Natural killer cell (primary cell): ENCODE measurements at regions not wholly inside any gene's neighbourhood (a gene's known extent, or its start where the extent isn't known, plus 50 kb on each side); places are given as distances from the start of the nearest gene placed in this dataset.

Source experiments
- ATAC-seq, 3 donors: fragments of 150-1000 bp in 2 of 3; fragments of 200-7000 bp in 1 of 3; cut with Tn5 transposase; 1 replicate in 1 of 3; 2 replicates in 2 of 3; pipeline ENCODE4 v1.10.0; 2021; ENCODE audit warnings: mild to moderate bottlenecking in 2 of 3, moderate library complexity in 2 of 3
- DNase-seq, 2 donors: peaks; one replicate each; pipeline versions ENCODE4 v3.0.0 to v3.0.0-alpha.2; 2013 to 2021; ENCODE audit warnings: mixed read lengths in 1 of 2
- H3K27ac ChIP-seq: one replicate; pipeline ENCODE4 v1.5.1; 2013; ENCODE audit warnings: mild to moderate bottlenecking, low read length
- H3K27me3 ChIP-seq: one replicate; pipeline ENCODE4 v1.6.1; 2013; ENCODE audit warnings: low read length; ENCODE audit not compliant: control insufficient read depth, insufficient read depth
- H3K36me3 ChIP-seq: one replicate; pipeline ENCODE4 v1.6.1; 2013; ENCODE audit warnings: low read length; ENCODE audit not compliant: control insufficient read depth, insufficient read depth
- H3K4me1 ChIP-seq: one replicate; pipeline ENCODE4 v1.6.1; 2013; ENCODE audit warnings: low read length; ENCODE audit not compliant: control insufficient read depth, insufficient read depth
- H3K4me3 ChIP-seq: one replicate; pipeline ENCODE4 v1.5.1; 2013; ENCODE audit warnings: low read length
- H3K9me3 ChIP-seq: one replicate; pipeline ENCODE4 v1.6.1; 2013; ENCODE audit warnings: low read length; ENCODE audit not compliant: control insufficient read depth, insufficient read depth
- H3K27ac Mint-ChIP-seq, 2 donors: one replicate each; pipeline ENCODE4 v1.8.0; 2022; ENCODE audit warnings: mild to moderate bottlenecking in 2 of 2, mixed read lengths in 2 of 2, moderate library complexity in 1 of 2
- H3K27me3 Mint-ChIP-seq, 2 donors: one replicate each; pipeline ENCODE4 v1.8.0; 2022; ENCODE audit warnings: low read depth in 2 of 2, mixed read lengths in 2 of 2
- H3K36me3 Mint-ChIP-seq: one replicate; pipeline ENCODE4 v1.8.0; 2022; ENCODE audit warnings: mixed read lengths
- H3K4me1 Mint-ChIP-seq, 2 donors: one replicate each; pipeline ENCODE4 v1.8.0; 2022; ENCODE audit warnings: mixed read lengths in 2 of 2
- H3K4me3 Mint-ChIP-seq: one replicate; pipeline ENCODE4 v1.8.0; 2022; ENCODE audit warnings: mild to moderate bottlenecking, moderate library complexity, mixed read lengths
- H3K9me3 Mint-ChIP-seq, 2 donors: one replicate each; pipeline ENCODE4 v1.8.0; 2022; ENCODE audit warnings: mixed read lengths in 2 of 2
- CTCF ChIP-seq: fragments of 200-600 bp; IDR thresholded peaks from one replicate; pipeline ENCODE4 v1.8.0; 2022; ENCODE audit warnings: antibody characterized with exemption
- WGBS: methylation state at CpG from one replicate; pipeline ENCODE4 v1.1.7; 2013; ENCODE audit warnings: missing lambda C conversion rate; ENCODE audit not compliant: insufficient coverage; 5-methylcytosine and 5-hydroxymethylcytosine counted together
- intact Hi-C: fragments of 100-400 bp; cut with micrococcal nuclease; formaldehyde crosslinking; loops from one replicate; pipeline ENCODE4 v1.14.2; 2022

GRCh38 chr9:135344915-135345500 lies 134.6 kb upstream of the PPP1R26 start:
- DNase-seq: no peak

GRCh38 chr9:135345775-135346433 lies 133.7 kb upstream of the PPP1R26 start:
- no peak for TF ChIP-seq CTCF
- H3K4me1 Mint-ChIP-seq: no peaks in the 10 kb centered on the region
- Histone ChIP-seq H3K9me3 (no peaks in the 10 kb centered on the region), H3K27me3 (no peaks in the 10 kb centered on the region), H3K4me3 (no peak overlapping the region), H3K4me1 (no peaks in the 10 kb centered on the region), H3K36me3 (no peaks in the 10 kb centered on the region), H3K27ac (no peak overlapping the region)
- no peaks in the 10 kb centered on the region for H3K36me3 Mint-ChIP-seq
- 72% methylated on average over 23 of the region's 23 CpGs for WGBS
- DNase-seq: no peak
- H3K27ac Mint-ChIP-seq: no peak overlapping the region
- no peaks in the 10 kb centered on the region for H3K9me3 Mint-ChIP-seq
- ATAC-seq: no peak
- intact Hi-C loops: loop anchor here (10.0 kb wide), 1 partner anchor 251 kb away; no protein-coding TSS in a partner anchor
- no peak overlapping the region for H3K4me3 Mint-ChIP-seq
- H3K27me3 Mint-ChIP-seq: peaks cover 0 to 8% of the 10 kb centered on the region in 2 donors

More at GRCh38 chr9:135344915-135345500, 134.6 kb upstream of the PPP1R26 start:
- Histone ChIP-seq H3K4me3 (no peak overlapping the region), H3K36me3 (no peaks in the 10 kb centered on the region), H3K27ac (no peak overlapping the region), H3K9me3 (no peaks in the 10 kb centered on the region), H3K27me3 (no peaks in the 10 kb centered on the region), H3K4me1 (no peaks in the 10 kb centered on the region)
- intact Hi-C loops: loop anchor here (10.0 kb wide), 1 partner anchor 250 kb away; no protein-coding TSS in a partner anchor
- no peaks in the 10 kb centered on the region for H3K36me3 Mint-ChIP-seq
- no peak overlapping the region for H3K27ac Mint-ChIP-seq
- TF ChIP-seq CTCF: no peak
- H3K9me3 Mint-ChIP-seq: no peaks in the 10 kb centered on the region
- no peak overlapping the region for H3K4me3 Mint-ChIP-seq
- no peak for ATAC-seq
- H3K27me3 Mint-ChIP-seq: peaks cover 0 to 2% of the 10 kb centered on the region in 2 donors
- 79% methylated on average over 17 of the region's 19 CpGs for WGBS
- H3K4me1 Mint-ChIP-seq: no peaks in the 10 kb centered on the region

GRCh38 chr9:135346438-135347050 lies 133.0 kb upstream of the PPP1R26 start:
- WGBS: 78% methylated on average over 16 of the region's 16 CpGs
- intact Hi-C loops: loop anchor here (10.0 kb wide), 1 partner anchor 252 kb away; no protein-coding TSS in a partner anchor
- Mint-ChIP-seq H3K9me3 (no peaks in the 10 kb centered on the region), H3K27ac (no peak overlapping the region), H3K27me3 (peaks cover 0 to 8% of the 10 kb centered on the region in 2 donors), H3K36me3 (no peaks in the 10 kb centered on the region), H3K4me3 (no peak overlapping the region), H3K4me1 (no peaks in the 10 kb centered on the region)
- H3K4me1 ChIP-seq: no peaks in the 10 kb centered on the region
- H3K9me3 ChIP-seq: no peaks in the 10 kb centered on the region
- no peak overlapping the region for H3K27ac ChIP-seq
- no peaks in the 10 kb centered on the region for H3K27me3 ChIP-seq
- H3K4me3 ChIP-seq: no peak overlapping the region
- H3K36me3 ChIP-seq: no peaks in the 10 kb centered on the region
- ATAC-seq (no peak), DNase-seq (no peak)
- TF ChIP-seq CTCF: no peak
